OCI-LY3 (cell line): ENCODE measurements at regions not wholly inside any gene's neighbourhood (a gene's known extent, or its start where the extent isn't known, plus 50 kb on each side); places are given as distances from the start of the nearest gene placed in this dataset.

Experiments used
- CTCF ChIP-seq: fragments of 200-600, 300-600 bp; sonication (generic); IDR thresholded peaks from 2 replicates; pipeline ENCODE4 v1.5.1; 2014; ENCODE audit warnings: antibody characterized with exemption, low read length, low read depth
- EZH2phosphoT487 ChIP-seq: fragments of 200-600 bp; shearing (Covaris generic); IDR thresholded peaks from 2 replicates; pipeline ENCODE4 v1.6.1; 2018; ENCODE audit warnings: antibody characterized with exemption, mixed run types, low read depth

- no peak for TF ChIP-seq CTCF
- TF ChIP-seq EZH2phosphoT487 = no peak
Measured at GRCh38 chr21:38115870-38116269, 140.9 kb upstream of the KCNJ15 start.
